ENCODE measurements at regions not wholly inside any gene's neighbourhood (a gene's known extent, or its start where the extent isn't known, plus 50 kb on each side); places are given as distances from the start of the nearest gene placed in this dataset.

GRCh38 chr16:66265556-66266141 is 100.8 kb upstream of the CDH5 start:
- TF ChIP-seq EZH2 (IDR thresholded peaks at IDR 0.05; ENCODE audit: insufficient read depth, low read length) (no peak), CTCF (IDR thresholded peaks at IDR 0.05; ENCODE audit: insufficient read depth, low read depth, low read length) (no peak)
